ENCODE measurements at regions not wholly inside any gene's neighbourhood (a gene's known extent, or its start where the extent isn't known, plus 50 kb on each side); places are given as distances from the start of the nearest gene placed in this dataset.

DNA sequence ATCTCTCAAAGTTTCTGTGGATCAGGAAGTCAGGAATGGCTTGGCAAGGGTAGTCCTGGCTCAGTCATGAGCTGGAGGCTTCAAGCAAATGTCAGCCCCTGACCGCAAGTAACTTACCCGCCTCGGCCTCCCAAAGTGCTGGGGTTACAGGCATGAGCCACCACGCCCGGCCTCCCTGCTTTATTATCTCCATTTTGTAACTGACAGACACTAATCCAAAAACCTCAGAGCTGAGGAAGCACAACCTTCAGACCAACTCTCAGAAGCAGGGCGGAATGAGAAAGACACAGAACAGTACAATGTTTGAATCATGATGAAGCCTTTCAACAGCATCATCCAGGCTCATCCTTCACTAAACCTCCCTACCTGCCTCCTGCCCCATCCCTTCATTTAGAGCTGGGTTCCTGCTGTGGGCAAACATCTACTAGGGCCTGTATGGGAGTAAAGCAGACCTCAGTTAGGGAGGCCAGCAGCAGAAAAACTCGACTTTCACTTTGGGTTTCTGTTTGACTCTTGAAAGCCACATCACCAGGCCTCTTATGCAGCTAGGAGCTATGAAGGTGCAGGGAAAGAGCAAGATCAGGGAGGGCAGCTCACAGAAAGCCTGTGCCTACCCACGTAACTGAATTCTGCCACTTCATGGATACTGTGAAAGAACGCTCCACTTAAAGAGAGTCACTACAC, 84.4 kb upstream of the RAB4A start:
- no peak for ATAC-seq
- in situ Hi-C loops (cut with MboI; ENCODE audit: low sequenced_read_pairs in 4 of 4) (no loop called here), intact Hi-C loops (cut with DNase I; ENCODE audit: low total_unique reads) (no loop called here)
- H3K9me3 ChIP-seq = no peaks in the 10 kb centered on the region
- no peaks in the 10 kb centered on the region for H3K36me3 ChIP-seq
- no peak overlapping the region for H3K4me3 ChIP-seq
- TF ChIP-seq CTCF (IDR thresholded peaks at IDR 0.05 in 4 of 5, conservative IDR thresholded peaks at IDR 0.05 in 1 of 5) = no peak
- no peak for TF ChIP-seq POLR2A (IDR thresholded peaks at IDR 0.05)
- no peaks in the 10 kb centered on the region for H3K4me1 ChIP-seq
- no peaks in the 10 kb centered on the region for H3K27me3 ChIP-seq
- H3K27ac ChIP-seq = no peak overlapping the region
- no peak for DNase-seq

- TF ChIP-seq CTCF (IDR thresholded peaks at IDR 0.05 in 4 of 5, conservative IDR thresholded peaks at IDR 0.05 in 1 of 5) = no peak
- TF ChIP-seq POLR2A (IDR thresholded peaks at IDR 0.05) = no peak
- DNase-seq (no peak), ATAC-seq (no peak)
- Histone ChIP-seq H3K36me3 (no peaks in the 10 kb centered on the region), H3K9me3 (no peaks in the 10 kb centered on the region), H3K4me1 (no peaks in the 10 kb centered on the region), H3K27me3 (no peaks in the 10 kb centered on the region), H3K27ac (no peak overlapping the region), H3K4me3 (no peak overlapping the region)
- intact Hi-C loops (cut with DNase I; ENCODE audit: low total_unique reads) (no loop called here), in situ Hi-C loops (cut with MboI; ENCODE audit: low sequenced_read_pairs in 4 of 4) (no loop called here)
Measured at GRCh38 chr1:229190057-229190575, 80.8 kb upstream of the RAB4A start.

GRCh38 chr1:229191066-229191674, 79.7 kb upstream of the RAB4A start:
- in situ Hi-C loops (cut with MboI; ENCODE audit: low sequenced_read_pairs in 4 of 4) = no loop called here
- intact Hi-C loops (cut with DNase I; ENCODE audit: low total_unique reads) = no loop called here
- Histone ChIP-seq H3K4me1 (no peaks in the 10 kb centered on the region), H3K27ac (no peak overlapping the region), H3K27me3 (no peaks in the 10 kb centered on the region), H3K9me3 (no peaks in the 10 kb centered on the region), H3K4me3 (no peak overlapping the region), H3K36me3 (no peaks in the 10 kb centered on the region)
- ATAC-seq (no peak), DNase-seq (no peak)
- TF ChIP-seq POLR2A (IDR thresholded peaks at IDR 0.05) (no peak), CTCF (IDR thresholded peaks at IDR 0.05 in 4 of 5, conservative IDR thresholded peaks at IDR 0.05 in 1 of 5) (no peak)

GRCh38 chr1:229192031-229192430, 78.9 kb upstream of the RAB4A start:
- in situ Hi-C loops (cut with MboI; ENCODE audit: low sequenced_read_pairs in 4 of 4) = no loop called here
- H3K4me3 ChIP-seq = no peak overlapping the region
- no peaks in the 10 kb centered on the region for H3K27me3 ChIP-seq
- intact Hi-C loops (cut with DNase I; ENCODE audit: low total_unique reads) = no loop called here
- H3K27ac ChIP-seq = no peak overlapping the region
- no peaks in the 10 kb centered on the region for H3K36me3 ChIP-seq
- no peaks in the 10 kb centered on the region for H3K9me3 ChIP-seq
- no peak for TF ChIP-seq POLR2A (IDR thresholded peaks at IDR 0.05)
- TF ChIP-seq CTCF (IDR thresholded peaks at IDR 0.05 in 4 of 5, conservative IDR thresholded peaks at IDR 0.05 in 1 of 5) = no peak
- no peaks in the 10 kb centered on the region for H3K4me1 ChIP-seq
- ATAC-seq = no peak
- no peak for DNase-seq

Data from gastrocnemius medialis (tissue), 4 donors.